Fibroblast of lung (primary cell): ENCODE measurements at regions not wholly inside any gene's neighbourhood (a gene's known extent, or its start where the extent isn't known, plus 50 kb on each side); places are given as distances from the start of the nearest gene placed in this dataset.
A peak's percentile ranks its signal among the peaks of the same experiment; 100 is the strongest.

Experiments used
- DNase-seq, 2 donors: peaks; one replicate each; pipeline versions ENCODE4 v3.0.0 to v3.0.0-alpha.2; 2010; ENCODE audit warnings: low read depth in 2 of 2
- H2AFZ ChIP-seq: 2 replicates; pipeline ENCODE4 v1.5.1; 2012; ENCODE audit warnings: low read length, control low read depth, inconsistent platforms
- H3K27ac ChIP-seq: 2 replicates; pipeline ENCODE4 v1.5.1; 2011; ENCODE audit warnings: low read length, control low read depth; ENCODE audit not compliant: insufficient read depth
- H3K27me3 ChIP-seq: 2 replicates; pipeline ENCODE4 v1.5.1; 2011; ENCODE audit warnings: mild to moderate bottlenecking, low read length; ENCODE audit not compliant: control insufficient read depth, insufficient read depth
- H3K36me3 ChIP-seq: 2 replicates; pipeline ENCODE4 v1.5.1; 2011; ENCODE audit warnings: low read length; ENCODE audit not compliant: control insufficient read depth, insufficient read depth
- H3K4me1 ChIP-seq: 2 replicates; pipeline ENCODE4 v1.5.1; 2011; ENCODE audit warnings: low read length; ENCODE audit not compliant: control insufficient read depth, insufficient read depth; ENCODE audit errors: extremely low read depth
- H3K4me2 ChIP-seq: 2 replicates; pipeline ENCODE4 v1.5.1; 2011; ENCODE audit warnings: low read length, control low read depth; ENCODE audit not compliant: insufficient read depth; ENCODE audit errors: extremely low read depth
- H3K4me3 ChIP-seq, 4 experiments: fragments of 200-600 bp in 1 of 4; sonication (generic) in 1 of 4; replicated peaks in 1 of 4; 2 replicates each; pipeline ENCODE4 v1.5.1; 2011 to 2016; ENCODE audit warnings: low read length in 4 of 4, low read depth in 3 of 4, mild to moderate bottlenecking in 3 of 4, control low read depth in 2 of 4, inconsistent platforms in 1 of 4, mixed read lengths in 1 of 4; ENCODE audit not compliant: insufficient read depth in 1 of 4; ENCODE audit errors: control extremely low read depth in 1 of 4
- H3K79me2 ChIP-seq: 2 replicates; pipeline ENCODE4 v1.5.1; 2012; ENCODE audit warnings: mild to moderate bottlenecking, low read length, inconsistent platforms; ENCODE audit not compliant: control insufficient read depth, insufficient read depth
- H3K9ac ChIP-seq: 2 replicates; pipeline ENCODE4 v1.5.1; 2011; ENCODE audit warnings: mild to moderate bottlenecking, low read length, control low read depth; ENCODE audit not compliant: insufficient read depth
- H3K9me3 ChIP-seq: 2 replicates; pipeline ENCODE4 v1.5.1; 2012; ENCODE audit warnings: low read depth, low read length; ENCODE audit not compliant: control insufficient read depth, insufficient read depth
- H4K20me1 ChIP-seq: 2 replicates; pipeline ENCODE4 v1.5.1; 2011; ENCODE audit warnings: low read length; ENCODE audit not compliant: control insufficient read depth, insufficient read depth; ENCODE audit errors: extremely low read depth
- EZH2 ChIP-seq: IDR thresholded peaks from 2 replicates; pipeline ENCODE4 v1.5.1; 2012; ENCODE audit warnings: low read length, control low read depth, mild to moderate bottlenecking; ENCODE audit errors: missing control alignments
- TF ChIP-seq, protein P1 (sequence below), 2 donors: IDR thresholded peaks in 1 of 2; conservative IDR thresholded peaks in 1 of 2; 1 replicate in 1 of 2; 2 replicates in 1 of 2; pipeline ENCODE4 v1.5.1; 2011 to 2012; ENCODE audit warnings: low read length in 2 of 2, control low read depth in 1 of 2, inconsistent platforms in 1 of 2, low read depth in 1 of 2, mild to moderate bottlenecking in 1 of 2

DNA sequence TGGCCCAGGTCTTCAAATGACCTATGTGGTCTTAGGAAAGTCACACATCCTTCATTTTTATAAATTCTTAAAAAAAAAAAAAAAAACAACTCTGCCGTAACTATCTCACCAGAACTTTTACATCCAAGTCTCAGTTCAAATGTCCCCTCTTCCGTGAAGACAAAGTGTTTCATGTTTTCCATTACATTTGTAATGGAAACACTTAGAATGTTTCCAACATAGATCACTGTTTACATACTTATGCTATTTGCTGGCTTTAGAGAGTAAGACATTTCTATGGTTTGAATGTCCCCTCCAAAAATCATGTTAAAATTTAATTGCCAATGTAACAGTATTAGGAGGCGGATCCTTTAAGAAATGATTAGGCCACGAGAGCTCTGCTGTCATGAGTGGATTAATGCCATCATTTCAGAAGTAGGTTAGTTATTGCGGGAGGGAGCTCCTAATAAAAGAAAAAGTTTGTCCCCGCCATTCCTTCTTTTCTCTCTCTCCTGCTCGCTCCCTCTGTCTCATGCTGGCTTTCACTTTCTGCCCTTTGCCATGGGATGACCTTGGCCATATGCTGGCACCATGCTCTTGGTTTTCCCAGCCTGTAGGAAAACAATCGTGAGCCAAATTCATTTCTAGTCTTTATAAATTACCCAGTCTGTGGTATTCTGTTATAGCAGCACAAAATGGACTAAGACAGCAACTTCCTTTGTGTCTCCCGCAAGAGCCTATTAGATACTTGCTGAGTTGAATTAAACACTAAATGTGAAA lies 887.8 kb upstream of the SOX9 start:
- H2AFZ ChIP-seq = no peak overlapping the region
- H3K27ac ChIP-seq = no peak overlapping the region
- no peak overlapping the region for H3K4me3 ChIP-seq
- no peaks in the 10 kb centered on the region for H3K27me3 ChIP-seq
- DNase-seq = peak; percentile 13 to 15
- H4K20me1 ChIP-seq = no peaks in the 10 kb centered on the region
- H3K79me2 ChIP-seq = no peaks in the 10 kb centered on the region
- H3K9ac ChIP-seq = no peak overlapping the region
- H3K4me2 ChIP-seq = no peak overlapping the region
- TF ChIP-seq EZH2 = no peak
- TF ChIP-seq, protein P1, sequence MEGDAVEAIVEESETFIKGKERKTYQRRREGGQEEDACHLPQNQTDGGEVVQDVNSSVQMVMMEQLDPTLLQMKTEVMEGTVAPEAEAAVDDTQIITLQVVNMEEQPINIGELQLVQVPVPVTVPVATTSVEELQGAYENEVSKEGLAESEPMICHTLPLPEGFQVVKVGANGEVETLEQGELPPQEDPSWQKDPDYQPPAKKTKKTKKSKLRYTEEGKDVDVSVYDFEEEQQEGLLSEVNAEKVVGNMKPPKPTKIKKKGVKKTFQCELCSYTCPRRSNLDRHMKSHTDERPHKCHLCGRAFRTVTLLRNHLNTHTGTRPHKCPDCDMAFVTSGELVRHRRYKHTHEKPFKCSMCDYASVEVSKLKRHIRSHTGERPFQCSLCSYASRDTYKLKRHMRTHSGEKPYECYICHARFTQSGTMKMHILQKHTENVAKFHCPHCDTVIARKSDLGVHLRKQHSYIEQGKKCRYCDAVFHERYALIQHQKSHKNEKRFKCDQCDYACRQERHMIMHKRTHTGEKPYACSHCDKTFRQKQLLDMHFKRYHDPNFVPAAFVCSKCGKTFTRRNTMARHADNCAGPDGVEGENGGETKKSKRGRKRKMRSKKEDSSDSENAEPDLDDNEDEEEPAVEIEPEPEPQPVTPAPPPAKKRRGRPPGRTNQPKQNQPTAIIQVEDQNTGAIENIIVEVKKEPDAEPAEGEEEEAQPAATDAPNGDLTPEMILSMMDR (conservative IDR thresholded peaks at IDR 0.05 in 1 of 2, IDR thresholded peaks at IDR 0.05 in 1 of 2; ENCODE audit: low read depth in 1 of 2, low read length in 2 of 2) = no peak
- H3K36me3 ChIP-seq = no peaks in the 10 kb centered on the region
- no peaks in the 10 kb centered on the region for H3K9me3 ChIP-seq
- H3K4me1 ChIP-seq = no peaks in the 10 kb centered on the region

DNA sequence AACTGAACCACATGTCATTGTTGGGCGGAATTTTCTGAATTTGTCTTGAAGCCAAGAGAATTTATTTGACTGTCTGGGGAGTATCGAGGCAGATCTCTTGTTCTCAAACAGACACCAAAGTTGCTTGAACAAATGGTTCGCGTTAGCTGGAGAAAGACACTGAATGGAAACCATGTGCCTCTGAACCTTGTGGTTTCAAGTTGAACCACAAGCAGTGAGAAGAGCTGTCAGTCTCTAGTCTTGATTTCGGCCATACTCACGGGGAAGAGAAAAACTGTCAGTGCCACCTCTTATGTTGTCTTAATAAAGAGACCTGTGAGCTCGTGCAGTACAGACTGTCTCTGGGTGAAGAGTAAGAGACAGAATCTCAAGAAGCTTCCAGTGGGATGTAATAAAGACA lies 886.5 kb upstream of the SOX9 start:
- H3K79me2 ChIP-seq = no peaks in the 10 kb centered on the region
- no peak for DNase-seq
- H4K20me1 ChIP-seq = no peaks in the 10 kb centered on the region
- H3K27ac ChIP-seq = no peak overlapping the region
- no peaks in the 10 kb centered on the region for H3K36me3 ChIP-seq
- no peak overlapping the region for H3K4me2 ChIP-seq
- no peak for TF ChIP-seq EZH2
- TF ChIP-seq, protein P1 (conservative IDR thresholded peaks at IDR 0.05 in 1 of 2, IDR thresholded peaks at IDR 0.05 in 1 of 2; ENCODE audit: low read depth in 1 of 2, low read length in 2 of 2) = no peak
- no peak overlapping the region for H3K9ac ChIP-seq
- H3K4me1 ChIP-seq = no peaks in the 10 kb centered on the region
- no peak overlapping the region for H3K4me3 ChIP-seq
- H2AFZ ChIP-seq = no peak overlapping the region
- H3K9me3 ChIP-seq = no peaks in the 10 kb centered on the region
- no peaks in the 10 kb centered on the region for H3K27me3 ChIP-seq

DNA sequence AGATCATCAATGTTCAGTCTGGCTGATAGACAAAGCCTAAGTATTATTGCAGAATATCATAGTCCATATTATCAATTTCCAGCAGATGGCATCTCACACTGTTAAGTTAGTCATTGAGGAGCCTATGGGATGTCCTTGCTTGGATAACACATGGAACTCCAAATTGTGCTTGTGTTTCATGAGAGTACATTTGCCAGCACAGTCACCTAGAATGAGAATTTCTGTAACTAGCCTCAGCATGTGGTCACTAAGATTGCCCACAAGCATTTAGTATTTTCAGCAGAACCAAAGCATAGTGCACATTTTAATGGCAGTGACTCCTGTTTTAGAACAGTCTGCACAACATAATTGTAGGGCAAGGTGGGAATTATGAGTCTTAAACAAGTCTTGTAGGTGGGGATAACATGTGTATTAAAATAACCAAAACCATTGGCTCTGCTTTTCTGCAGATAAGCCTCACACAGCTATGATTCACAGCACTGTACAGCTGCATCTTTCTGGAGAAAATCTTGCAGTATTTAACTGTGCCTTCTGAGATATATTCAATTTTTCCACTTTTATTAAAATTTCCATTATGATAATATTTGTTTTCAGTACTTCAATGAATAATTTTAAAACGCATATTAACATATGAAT lies 882.8 kb upstream of the SOX9 start:
- Histone ChIP-seq H3K4me2 (no peak overlapping the region), H3K36me3 (no peaks in the 10 kb centered on the region), H2AFZ (no peak overlapping the region), H3K9ac (no peak overlapping the region), H3K79me2 (no peaks in the 10 kb centered on the region), H3K27ac (no peak overlapping the region), H3K4me1 (no peaks in the 10 kb centered on the region), H3K9me3 (no peaks in the 10 kb centered on the region), H4K20me1 (no peaks in the 10 kb centered on the region), H3K27me3 (no peaks in the 10 kb centered on the region), H3K4me3 (no peak overlapping the region)
- DNase-seq = peak; percentile 71 to 76
- TF ChIP-seq, protein P1 (conservative IDR thresholded peaks at IDR 0.05 in 1 of 2, IDR thresholded peaks at IDR 0.05 in 1 of 2; ENCODE audit: low read depth in 1 of 2, low read length in 2 of 2) = peak; percentile 22 to 48
- TF ChIP-seq EZH2 = no peak
